Endodermal cell (in vitro differentiated cells): ENCODE measurements at regions not wholly inside any gene's neighbourhood (a gene's known extent, or its start where the extent isn't known, plus 50 kb on each side); places are given as distances from the start of the nearest gene placed in this dataset.

Experiments used
- DNase-seq: peaks from one replicate; pipeline ENCODE4 v3.0.0-alpha.2; 2017
- H3K27ac ChIP-seq: 2 replicates; pipeline ENCODE4 v1.5.1; 2013; ENCODE audit warnings: mild to moderate bottlenecking, low read depth, low read length, moderate library complexity
- H3K27me3 ChIP-seq: 2 replicates; pipeline ENCODE4 v1.6.1; 2013; ENCODE audit warnings: mild to moderate bottlenecking, low read length, moderate library complexity; ENCODE audit not compliant: insufficient read depth, control insufficient read depth, poor library complexity, severe bottlenecking
- H3K36me3 ChIP-seq: 2 replicates; pipeline ENCODE4 v1.7.0; 2013; ENCODE audit warnings: mild to moderate bottlenecking, low read length, moderate library complexity; ENCODE audit not compliant: control insufficient read depth, insufficient read depth
- H3K4me1 ChIP-seq: one replicate; pipeline ENCODE4 v1.7.0; 2013; ENCODE audit warnings: low read length; ENCODE audit not compliant: control insufficient read depth, insufficient read depth
- H3K4me3 ChIP-seq: 2 replicates; pipeline ENCODE4 v1.5.1; 2013; ENCODE audit warnings: mild to moderate bottlenecking, low read length, moderate library complexity
- H3K9ac ChIP-seq: 2 replicates; pipeline ENCODE4 v1.6.1; 2013; ENCODE audit warnings: mild to moderate bottlenecking, low read length, moderate library complexity; ENCODE audit not compliant: poor library complexity, severe bottlenecking; ENCODE audit errors: extremely low read depth
- H3K9me3 ChIP-seq: 2 replicates; pipeline ENCODE4 v1.6.1; 2013; ENCODE audit warnings: mild to moderate bottlenecking, low read length, moderate library complexity; ENCODE audit not compliant: control insufficient read depth
- H3K27ac Mint-ChIP-seq: 2 replicates; pipeline ENCODE4 v1.8.0; 2020; ENCODE audit warnings: mixed read lengths
- H3K27me3 Mint-ChIP-seq: 2 replicates; pipeline ENCODE4 v1.8.0; 2021; ENCODE audit warnings: mild to moderate bottlenecking, mixed read lengths; ENCODE audit not compliant: insufficient read depth
- H3K36me3 Mint-ChIP-seq: 2 replicates; pipeline ENCODE4 v1.8.0; 2020; ENCODE audit warnings: low read depth, mixed read lengths
- H3K4me1 Mint-ChIP-seq: 2 replicates; pipeline ENCODE4 v1.8.0; 2020; ENCODE audit warnings: mixed read lengths
- H3K4me3 Mint-ChIP-seq: 2 replicates; pipeline ENCODE4 v1.8.0; 2020; ENCODE audit warnings: mild to moderate bottlenecking, moderate library complexity, mixed read lengths
- H3K9me3 Mint-ChIP-seq: 2 replicates; pipeline ENCODE4 v1.8.0; 2020; ENCODE audit warnings: mild to moderate bottlenecking, mixed read lengths
- CTCF ChIP-seq: fragments of 200-600 bp; sonication (generic); conservative IDR thresholded peaks from 2 replicates; pipeline ENCODE4 v1.5.0; 2021; ENCODE audit warnings: antibody characterized with exemption, mild to moderate bottlenecking
- WGBS, 2 experiments: methylation state at CpG; one replicate each; pipeline versions ENCODE4 v1.1.5 to v1.1.7; 2013; ENCODE audit warnings: missing lambda C conversion rate in 2 of 2, mixed read lengths in 1 of 2; ENCODE audit not compliant: insufficient coverage in 1 of 2, insufficient read length in 1 of 2; 5-methylcytosine and 5-hydroxymethylcytosine counted together

GRCh38 chr11:19525276-19525675 is 187.4 kb upstream of the NAV2 start:
- H3K27me3 ChIP-seq: no peaks in the 10 kb centered on the region
- Mint-ChIP-seq H3K4me3 (no peak overlapping the region), H3K27me3 (peaks cover 22% of the 10 kb centered on the region), H3K4me1 (peaks cover 36% of the 10 kb centered on the region), H3K9me3 (no peaks in the 10 kb centered on the region), H3K36me3 (no peaks in the 10 kb centered on the region), H3K27ac (peak overlapping the region; percentile 41)
- H3K36me3 ChIP-seq: no peaks in the 10 kb centered on the region
- H3K4me3 ChIP-seq: no peak overlapping the region
- peaks cover 20% of the 10 kb centered on the region for H3K4me1 ChIP-seq
- H3K27ac ChIP-seq: no peak overlapping the region
- TF ChIP-seq CTCF: no peak
- H3K9ac ChIP-seq: no peak overlapping the region
- no peaks in the 10 kb centered on the region for H3K9me3 ChIP-seq
- DNase-seq: no peak
- 86 to 91% methylated on average over 6 to 7 of the region's 7 CpGs for WGBS, 2 experiments

GRCh38 chr11:19524171-19524671 is 188.4 kb upstream of the NAV2 start:
- Mint-ChIP-seq H3K27me3 (peaks cover 23% of the 10 kb centered on the region), H3K9me3 (no peaks in the 10 kb centered on the region), H3K4me1 (peaks cover 47% of the 10 kb centered on the region), H3K4me3 (no peak overlapping the region), H3K36me3 (no peaks in the 10 kb centered on the region), H3K27ac (peak overlapping the region; percentile 27)
- 49 to 55% methylated on average over 6 to 8 of the region's 8 CpGs for WGBS, 2 experiments
- TF ChIP-seq CTCF: no peak
- Histone ChIP-seq H3K4me1 (peaks cover 20% of the 10 kb centered on the region), H3K9ac (no peak overlapping the region), H3K27me3 (no peaks in the 10 kb centered on the region), H3K36me3 (no peaks in the 10 kb centered on the region), H3K4me3 (no peak overlapping the region), H3K9me3 (no peaks in the 10 kb centered on the region), H3K27ac (no peak overlapping the region)
- DNase-seq: no peak

GRCh38 chr11:19520681-19521080 is 192.0 kb upstream of the NAV2 start:
- no peak overlapping the region for H3K9ac ChIP-seq
- Mint-ChIP-seq H3K36me3 (no peaks in the 10 kb centered on the region), H3K27me3 (peaks cover 23% of the 10 kb centered on the region), H3K4me3 (no peak overlapping the region), H3K27ac (no peak overlapping the region), H3K9me3 (no peaks in the 10 kb centered on the region), H3K4me1 (peaks cover 35% of the 10 kb centered on the region)
- DNase-seq: no peak
- WGBS, 2 experiments: 96 to 100% methylated on average over 2 to 5 of the region's 5 CpGs
- H3K4me1 ChIP-seq: peaks cover 9% of the 10 kb centered on the region
- H3K27ac ChIP-seq: no peak overlapping the region
- no peak overlapping the region for H3K4me3 ChIP-seq
- no peaks in the 10 kb centered on the region for H3K9me3 ChIP-seq
- H3K36me3 ChIP-seq: no peaks in the 10 kb centered on the region
- H3K27me3 ChIP-seq: no peaks in the 10 kb centered on the region
- no peak for TF ChIP-seq CTCF
